ENCODE measurements at regions not wholly inside any gene's neighbourhood (a gene's known extent, or its start where the extent isn't known, plus 50 kb on each side); places are given as distances from the start of the nearest gene placed in this dataset.

DNA sequence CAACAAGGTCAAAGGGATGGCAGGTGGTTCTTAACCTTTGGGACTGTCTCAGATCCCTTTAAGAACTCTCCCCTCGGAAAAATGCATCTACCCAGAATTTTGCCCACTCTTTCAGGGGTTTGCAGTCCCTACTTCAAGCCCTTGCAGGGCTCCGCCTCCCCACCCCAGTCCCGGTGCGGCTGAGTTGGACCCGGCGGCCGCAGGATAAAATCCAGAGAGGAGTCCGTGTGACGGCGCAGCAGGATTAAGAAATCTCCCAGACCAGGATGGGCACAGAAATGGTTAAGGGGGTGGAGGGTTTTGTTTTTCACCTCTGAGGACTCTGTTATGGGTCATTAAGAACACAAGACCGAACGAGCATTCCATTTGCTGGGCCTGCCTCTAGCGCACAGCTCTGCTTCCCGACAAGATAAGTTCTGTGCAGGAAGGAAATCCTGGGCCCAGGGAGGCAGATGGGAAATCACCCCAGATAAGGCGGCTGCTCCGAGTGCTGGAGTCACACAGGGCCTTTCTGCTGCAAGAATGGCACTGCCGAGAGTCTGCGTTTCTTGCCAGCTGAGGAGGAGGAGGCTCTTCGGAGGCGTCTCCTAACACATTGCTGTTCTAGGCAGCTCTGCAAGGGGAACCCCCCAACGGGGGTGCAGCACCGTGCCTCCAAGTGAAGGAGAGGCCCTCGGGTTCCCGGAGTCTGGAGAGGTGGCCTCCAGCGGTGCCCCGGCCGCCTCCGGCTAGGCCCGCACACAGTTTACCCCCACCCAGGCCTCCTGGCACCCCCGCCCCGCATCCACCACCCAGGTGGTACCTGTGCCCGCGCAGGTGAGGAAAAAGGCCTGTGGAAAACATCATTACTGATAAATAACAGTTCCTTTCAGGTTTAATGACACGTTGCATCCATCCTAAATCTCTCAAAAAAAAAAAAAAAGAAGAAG, 277.6 kb downstream of the BCOR start:
- DNase-seq (ENCODE audit: insufficient read length, low spot score) (no peak), FAIRE-seq (no peak)
- TF ChIP-seq POLR2A (IDR thresholded peaks at IDR 0.05; ENCODE audit: low read depth, low read length), result no peak

DNA sequence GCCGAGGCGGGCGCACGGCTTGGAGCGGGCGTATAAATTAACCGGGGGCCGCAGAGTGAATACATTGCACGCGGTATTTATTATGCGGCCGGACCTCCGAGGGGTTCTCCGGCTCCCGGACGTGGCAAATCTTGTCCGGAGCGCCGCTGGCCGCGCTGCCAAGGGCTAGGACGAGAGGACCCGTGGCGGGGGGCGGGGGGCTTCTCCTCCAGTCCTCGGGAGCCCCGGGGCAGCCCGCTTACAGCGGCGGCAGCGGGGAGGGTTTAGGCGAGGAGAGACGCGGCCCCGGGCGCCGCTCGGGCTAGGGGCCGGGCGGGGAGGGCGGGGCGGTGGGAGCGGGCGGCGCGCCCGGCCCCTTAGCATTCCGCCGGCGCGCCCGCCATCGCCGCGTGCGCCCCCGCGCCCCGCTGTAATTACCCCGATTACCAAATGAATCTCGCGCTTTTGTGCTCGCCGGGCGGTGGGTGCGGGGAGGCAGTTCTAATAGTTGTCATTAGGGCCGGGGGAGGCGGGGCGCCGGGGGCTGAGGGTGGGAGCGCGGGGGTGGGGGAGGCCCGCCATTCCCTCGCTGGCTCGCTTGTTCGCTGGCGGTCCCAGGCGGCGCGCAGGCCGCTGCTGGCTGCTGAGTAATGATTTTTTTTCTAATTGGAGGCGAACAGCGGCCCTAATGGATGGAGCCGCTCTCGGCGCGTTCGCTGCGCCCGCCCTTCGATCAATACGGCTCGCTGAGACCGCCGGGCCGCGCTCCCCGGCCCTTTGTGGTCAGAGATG, 276.6 kb downstream of the BCOR start:
- TF ChIP-seq POLR2A (IDR thresholded peaks at IDR 0.05; ENCODE audit: low read depth, low read length), result no peak
- FAIRE-seq, result no peak
- no peak for DNase-seq (ENCODE audit: insufficient read length, low spot score)

DNA sequence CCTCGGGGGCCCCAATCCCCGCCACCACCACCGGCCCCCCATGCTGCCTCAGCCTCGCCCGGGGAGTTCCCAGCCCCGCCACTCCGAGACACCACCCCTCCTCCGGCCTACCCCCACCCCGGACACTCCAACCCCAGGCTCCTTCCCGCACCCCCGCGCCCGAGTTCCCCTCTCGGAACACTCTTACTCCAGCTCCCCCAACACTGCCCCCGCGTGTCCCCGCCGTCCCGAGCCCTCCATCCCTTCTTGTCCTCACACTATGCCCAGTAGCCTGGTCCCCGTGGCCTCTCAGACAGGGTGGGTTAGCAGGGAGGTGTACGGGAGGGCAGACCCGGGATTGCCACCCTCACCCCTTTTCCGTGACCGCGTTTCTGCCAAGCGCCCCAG, 276.1 kb downstream of the BCOR start:
- no peak for FAIRE-seq
- no peak for TF ChIP-seq POLR2A (IDR thresholded peaks at IDR 0.05; ENCODE audit: low read depth, low read length)
- no peak for DNase-seq (ENCODE audit: insufficient read length, low spot score)

DNA sequence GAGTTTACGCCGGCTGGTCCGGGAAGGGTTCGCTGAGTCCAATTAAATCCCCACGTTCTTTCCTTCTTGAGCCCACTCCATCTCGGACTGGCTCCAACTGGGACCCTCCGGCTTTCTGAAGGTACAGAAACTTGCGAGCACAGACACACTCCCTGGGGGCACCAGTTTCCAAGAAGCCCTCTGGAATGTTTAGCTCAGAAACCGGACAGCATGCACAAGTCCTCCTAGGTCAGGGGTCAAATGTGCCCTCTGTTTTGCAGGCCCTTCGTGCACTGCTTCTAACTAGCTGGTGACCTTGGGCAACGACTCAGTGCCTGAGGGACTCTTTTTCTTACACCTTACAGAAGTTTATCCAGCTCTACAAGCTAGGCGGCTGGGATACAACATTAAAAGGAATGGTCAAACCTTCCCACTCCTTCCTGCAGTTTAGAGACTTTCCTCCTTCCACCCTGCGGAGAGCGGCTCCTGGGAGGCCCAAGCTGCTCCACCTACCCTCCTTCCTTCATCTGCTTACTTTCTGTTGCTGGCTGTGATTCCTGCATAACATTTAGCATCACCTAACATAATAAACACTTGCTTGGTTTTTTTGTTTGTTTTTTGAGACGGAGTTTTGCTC, 275.5 kb downstream of the BCOR start:
- DNase-seq (ENCODE audit: insufficient read length, low spot score), result no peak
- no peak for FAIRE-seq
- TF ChIP-seq POLR2A (IDR thresholded peaks at IDR 0.05; ENCODE audit: low read depth, low read length), result no peak

DNA sequence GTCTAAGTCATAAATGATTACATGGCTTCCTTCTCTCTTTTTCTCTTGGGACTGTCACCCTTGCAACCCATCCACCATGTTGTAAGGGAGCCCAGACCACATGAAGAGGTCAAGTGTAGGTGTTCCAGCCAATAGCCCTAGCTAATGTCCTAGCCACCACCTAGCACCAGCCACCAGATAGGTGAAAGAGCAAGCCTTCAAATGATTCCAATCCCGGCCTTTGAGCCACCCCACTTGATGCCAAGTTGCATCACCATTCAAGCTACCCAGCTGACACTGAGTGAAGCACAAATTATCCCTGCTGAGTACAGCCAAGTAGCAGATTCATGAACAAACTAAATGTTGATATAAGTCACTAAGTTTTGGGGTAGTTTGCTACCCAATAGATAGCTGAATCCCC, 274.3 kb downstream of the BCOR start:
- TF ChIP-seq POLR2A (IDR thresholded peaks at IDR 0.05; ENCODE audit: low read depth, low read length), result no peak
- no peak for FAIRE-seq
- no peak for DNase-seq (ENCODE audit: insufficient read length, low spot score)

DNA sequence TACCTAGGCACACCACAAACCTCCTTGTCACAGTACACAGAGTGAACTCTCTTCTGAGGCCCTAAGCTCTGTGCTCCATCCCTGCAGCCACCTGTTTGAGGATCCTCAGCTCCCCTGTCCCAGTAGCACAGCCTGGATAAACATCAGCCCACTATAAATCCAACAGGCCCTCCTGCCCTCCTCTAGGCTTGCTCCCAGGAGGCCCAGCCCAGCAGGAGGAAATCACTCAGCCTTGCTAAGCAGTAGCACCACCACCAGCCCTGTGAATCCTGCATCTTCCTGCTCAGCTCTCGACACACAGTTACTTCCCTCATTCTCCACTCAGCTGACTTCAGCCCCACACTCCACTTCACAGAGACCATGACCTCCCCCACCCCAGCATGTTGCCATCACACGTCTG, 273.9 kb downstream of the BCOR start:
- no peak for FAIRE-seq
- TF ChIP-seq POLR2A (IDR thresholded peaks at IDR 0.05; ENCODE audit: low read depth, low read length), result no peak
- DNase-seq (ENCODE audit: insufficient read length, low spot score), result no peak

DNA sequence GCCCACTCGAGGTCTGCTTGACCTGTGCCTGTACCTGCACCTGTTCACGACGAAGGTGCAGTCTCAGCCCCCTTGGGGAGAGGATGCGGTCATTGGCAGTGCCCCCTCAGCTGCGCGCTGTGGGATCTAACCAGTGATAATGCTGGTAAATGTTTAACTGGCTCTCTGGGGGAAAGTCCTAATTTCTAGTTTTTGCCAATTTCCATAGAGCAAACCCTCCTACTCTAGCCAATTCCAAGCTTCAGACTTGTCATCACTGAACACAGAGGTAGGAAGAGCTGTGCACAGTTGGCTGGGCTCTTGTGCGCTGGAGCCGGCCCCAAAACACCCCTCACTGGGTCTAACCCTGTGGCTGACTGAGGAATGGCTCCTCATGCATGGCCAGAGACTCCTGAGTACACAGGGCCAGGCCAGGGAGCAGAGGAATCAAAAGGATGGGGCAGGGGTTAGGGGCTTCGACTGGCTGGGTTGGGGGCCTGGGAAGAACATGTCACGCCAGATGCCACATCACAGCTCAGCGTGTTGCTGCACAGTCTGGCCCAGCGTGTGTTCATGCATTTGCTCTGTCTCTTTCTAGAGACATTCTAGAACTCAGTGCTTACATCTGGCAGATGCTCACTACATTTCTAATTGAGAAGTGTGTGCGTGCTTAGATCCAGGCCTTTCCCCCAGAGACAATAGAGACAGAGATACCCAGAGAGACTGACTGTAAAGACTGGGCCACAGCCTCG, 270.8 kb downstream of the BCOR start:
- DNase-seq (ENCODE audit: insufficient read length, low spot score) (no peak), FAIRE-seq (no peak)
- no peak for TF ChIP-seq POLR2A (IDR thresholded peaks at IDR 0.05; ENCODE audit: low read depth, low read length)

DNA sequence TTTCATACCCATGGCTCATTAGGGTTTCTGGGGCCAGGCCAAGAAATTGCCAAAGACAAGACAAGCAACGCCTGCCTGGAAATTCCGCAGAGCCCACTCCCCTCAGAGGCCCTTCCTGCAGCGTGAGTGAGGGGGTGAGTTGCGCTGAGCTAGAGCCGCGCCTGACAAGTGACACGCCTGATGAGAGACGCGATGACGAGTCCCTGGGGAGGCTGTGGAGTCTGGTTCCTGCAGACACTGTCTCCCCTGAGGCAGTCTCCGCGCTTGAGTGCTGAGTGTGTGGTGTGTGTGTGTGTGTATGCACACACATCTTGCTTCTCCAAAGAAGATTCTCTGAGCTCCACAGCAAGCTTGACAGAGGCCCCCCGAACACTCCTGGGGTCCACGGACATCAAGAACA, 269.8 kb downstream of the BCOR start:
- no peak for TF ChIP-seq POLR2A (IDR thresholded peaks at IDR 0.05; ENCODE audit: low read depth, low read length)
- FAIRE-seq (no peak), DNase-seq (ENCODE audit: insufficient read length, low spot score) (no peak)

DNA sequence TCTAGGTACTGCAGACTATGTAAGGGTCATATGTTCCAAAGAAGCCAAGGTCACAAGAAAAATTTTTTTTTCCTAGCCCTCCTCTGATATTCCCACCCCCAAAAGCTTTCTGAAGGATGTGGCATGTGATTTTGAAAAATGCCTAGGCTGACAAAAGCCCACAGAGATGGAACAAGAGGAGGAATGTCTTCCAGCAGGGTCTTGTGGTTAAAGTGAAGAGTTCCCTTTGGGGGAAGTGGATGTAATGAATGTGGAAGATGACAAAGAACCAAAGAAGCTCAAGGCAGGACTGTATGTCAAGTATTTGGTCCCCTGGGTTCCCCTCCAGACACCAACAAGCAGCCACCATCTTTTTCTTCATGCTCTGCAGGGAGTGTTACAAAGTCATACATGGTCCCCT, 268.8 kb downstream of the BCOR start:
- FAIRE-seq, result no peak

DNA sequence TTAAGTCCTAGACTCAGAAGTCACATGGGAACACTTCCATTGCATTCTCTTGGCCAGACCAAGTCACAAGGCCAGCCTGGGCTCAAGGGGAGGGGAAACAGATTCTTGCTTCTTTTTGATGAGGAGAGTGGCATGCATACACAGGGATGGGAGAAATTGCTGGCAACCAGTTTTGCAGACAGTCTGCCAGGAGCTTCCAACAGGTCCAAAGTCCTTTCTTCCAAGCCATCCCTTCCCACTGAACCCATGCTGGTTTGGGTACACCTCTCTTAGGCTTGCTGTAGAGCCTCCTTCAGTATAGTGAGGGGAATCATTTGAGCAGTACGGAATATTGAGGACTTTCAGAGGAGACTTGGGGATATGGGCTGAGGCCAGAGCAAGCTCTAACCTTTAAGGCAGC, 267.8 kb downstream of the BCOR start:
- no peak for TF ChIP-seq POLR2A (IDR thresholded peaks at IDR 0.05; ENCODE audit: low read depth, low read length)
- FAIRE-seq (no peak), DNase-seq (ENCODE audit: insufficient read length, low spot score) (no peak)

More for the DNA sequence above, 268.8 kb downstream of the BCOR start:
- TF ChIP-seq POLR2A (IDR thresholded peaks at IDR 0.05; ENCODE audit: low read depth, low read length), result no peak
- DNase-seq (ENCODE audit: insufficient read length, low spot score), result no peak

DNA sequence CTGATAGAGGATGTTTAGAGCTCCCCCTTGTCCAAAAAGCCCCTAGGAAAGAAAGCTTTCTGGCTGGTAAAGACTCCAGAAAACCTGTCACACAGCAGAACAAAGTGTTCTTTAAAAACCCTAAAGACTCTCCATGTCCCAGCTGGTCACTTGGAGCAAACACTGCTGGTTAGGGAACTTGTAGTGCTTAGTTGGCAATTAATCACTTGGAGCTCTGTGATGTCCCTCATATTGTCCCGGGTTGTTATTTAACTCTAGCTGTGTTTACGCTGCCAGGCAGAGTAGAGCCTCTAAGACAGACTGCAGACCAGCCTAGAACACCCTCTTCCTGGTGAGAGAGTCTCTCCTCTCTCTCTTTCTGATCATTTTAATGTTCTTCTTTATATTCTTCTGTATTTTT, 267.3 kb downstream of the BCOR start:
- TF ChIP-seq POLR2A (IDR thresholded peaks at IDR 0.05; ENCODE audit: low read depth, low read length), result no peak
- no peak for DNase-seq (ENCODE audit: insufficient read length, low spot score)
- no peak for FAIRE-seq

DNA sequence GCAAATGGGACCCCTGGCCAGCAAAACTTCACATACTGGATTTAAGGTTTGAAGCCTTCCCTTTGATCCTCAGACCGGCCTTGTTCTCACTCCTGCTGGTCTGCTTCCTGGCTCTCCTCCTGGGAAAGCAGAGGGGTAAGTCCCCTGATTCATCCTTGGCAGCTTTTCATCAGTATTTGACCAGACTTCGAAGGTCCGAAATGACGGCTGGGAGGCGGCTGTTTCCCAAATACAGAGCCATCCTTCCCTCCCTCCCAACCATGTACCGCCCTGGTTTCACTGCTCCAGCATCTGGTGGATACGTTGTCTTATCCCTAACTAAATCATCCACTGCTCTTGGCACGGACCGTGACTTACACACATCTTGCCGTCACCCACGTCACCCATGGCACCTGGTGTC, 265.5 kb downstream of the BCOR start:
- no peak for FAIRE-seq
- no peak for DNase-seq (ENCODE audit: insufficient read length, low spot score)
- no peak for TF ChIP-seq POLR2A (IDR thresholded peaks at IDR 0.05; ENCODE audit: low read depth, low read length)

DNA sequence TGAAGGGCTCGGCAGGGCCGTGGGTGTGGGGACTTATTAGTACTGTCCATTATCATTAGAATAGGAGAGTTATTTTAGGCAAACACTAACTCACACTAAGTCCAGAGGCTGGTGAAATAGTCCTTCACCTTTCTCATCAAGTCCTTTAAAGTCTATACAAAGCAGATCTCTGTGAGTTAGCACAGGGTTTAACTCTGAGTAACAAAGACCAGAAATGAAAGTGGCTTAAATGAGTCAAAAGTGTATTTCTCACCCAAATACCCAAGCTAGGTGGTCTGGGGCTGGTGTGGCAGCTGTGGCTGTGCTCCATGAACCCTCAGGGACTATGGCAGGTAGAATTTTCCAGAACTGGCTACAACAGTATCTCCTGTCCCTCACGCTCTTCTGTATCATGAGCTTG, 263.2 kb downstream of the BCOR start:
- no peak for FAIRE-seq
- TF ChIP-seq POLR2A (IDR thresholded peaks at IDR 0.05; ENCODE audit: low read depth, low read length), result no peak
- no peak for DNase-seq (ENCODE audit: insufficient read length, low spot score)

DNA sequence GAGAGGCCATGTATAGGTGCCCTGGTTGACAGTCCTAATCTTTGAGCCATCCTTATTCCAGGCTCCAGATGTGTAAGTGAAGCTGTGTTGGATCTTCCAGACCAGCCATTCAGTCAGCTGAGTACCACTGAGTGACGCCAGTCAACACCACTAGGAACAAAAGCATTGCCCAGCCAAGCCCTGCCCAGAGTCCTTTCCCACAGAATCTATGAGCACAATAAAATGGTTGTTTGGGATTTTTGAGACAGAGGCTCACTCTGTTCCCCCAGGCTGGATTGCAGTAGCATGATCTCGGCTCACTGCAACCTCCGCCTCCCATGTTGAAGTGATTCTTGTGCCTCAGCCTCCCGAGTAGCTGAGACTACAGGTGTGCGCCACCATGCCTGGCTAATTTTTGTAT, 262.5 kb downstream of the BCOR start:
- no peak for TF ChIP-seq POLR2A (IDR thresholded peaks at IDR 0.05; ENCODE audit: low read depth, low read length)
- DNase-seq (ENCODE audit: insufficient read length, low spot score) (no peak), FAIRE-seq (no peak)
